ENCODE measurements at regions not wholly inside any gene's neighbourhood (a gene's known extent, or its start where the extent isn't known, plus 50 kb on each side); places are given as distances from the start of the nearest gene placed in this dataset.

DNA sequence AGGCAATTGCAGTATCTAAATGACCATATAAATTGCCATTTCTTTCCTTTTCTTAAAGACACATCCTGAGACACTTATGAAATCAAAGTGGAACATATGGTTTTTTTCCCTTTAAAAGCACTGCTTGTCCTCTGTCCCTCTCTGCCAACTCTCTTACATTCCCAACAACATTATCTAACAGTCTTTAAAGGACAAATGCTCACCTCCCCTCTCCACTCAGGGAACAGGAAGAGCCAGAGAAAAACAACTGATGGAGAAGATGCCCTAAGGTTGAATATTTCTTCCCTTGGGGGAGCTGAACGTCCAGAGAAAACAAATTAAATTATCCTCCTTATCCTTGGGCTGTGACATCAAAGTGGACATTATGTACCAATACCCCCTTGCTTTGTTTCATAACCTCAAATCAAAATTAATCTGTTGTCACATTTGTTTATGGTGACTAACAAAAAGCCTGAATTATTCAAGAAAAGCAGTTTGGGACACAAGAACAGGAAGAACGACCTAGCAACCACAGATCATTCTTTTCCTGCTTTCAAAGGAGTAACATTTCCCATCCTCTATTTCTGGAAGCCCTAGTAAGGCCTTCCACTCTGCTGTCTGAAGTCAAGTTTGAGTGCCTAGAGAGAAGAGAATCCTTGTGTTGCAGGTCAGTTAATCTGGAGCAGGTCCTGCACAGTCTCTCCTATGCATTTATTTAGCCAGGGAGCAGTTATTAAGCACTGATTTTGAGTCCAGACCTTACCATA is 52.6 kb upstream of the PAGE1 start:
- Histone ChIP-seq H2AFZ (ENCODE audit: low read depth, low read length) (no peak overlapping the region), H4K20me1 (ENCODE audit: insufficient read depth, low read length) (no peaks in the 10 kb centered on the region), H3K27me3 (ENCODE audit: low read depth, low read length) (peaks cover 12% of the 10 kb centered on the region; the same call in 1 of the 2 replicates), H3K4me3 (ENCODE audit: low read length) (no peak overlapping the region), H3K9ac (ENCODE audit: low read length) (no peak overlapping the region), H3K4me1 (ENCODE audit: low read length) (no peaks in the 10 kb centered on the region), H3K4me2 (ENCODE audit: low read length) (no peak overlapping the region), H3K79me2 (ENCODE audit: low read length) (no peaks in the 10 kb centered on the region), H3K36me3 (replicated peaks; ENCODE audit: low read depth, low read length) (no peaks in the 10 kb centered on the region), H3K27ac (ENCODE audit: low read length) (no peak overlapping the region), H3K9me3 (ENCODE audit: insufficient read depth, low read length) (no peaks in the 10 kb centered on the region)
- TF ChIP-seq CTCF (IDR thresholded peaks at IDR 0.05; ENCODE audit: low read depth, low read length) (no peak), EZH2phosphoT487 (IDR thresholded peaks at IDR 0.05; ENCODE audit: low read depth) (no peak)

DNA sequence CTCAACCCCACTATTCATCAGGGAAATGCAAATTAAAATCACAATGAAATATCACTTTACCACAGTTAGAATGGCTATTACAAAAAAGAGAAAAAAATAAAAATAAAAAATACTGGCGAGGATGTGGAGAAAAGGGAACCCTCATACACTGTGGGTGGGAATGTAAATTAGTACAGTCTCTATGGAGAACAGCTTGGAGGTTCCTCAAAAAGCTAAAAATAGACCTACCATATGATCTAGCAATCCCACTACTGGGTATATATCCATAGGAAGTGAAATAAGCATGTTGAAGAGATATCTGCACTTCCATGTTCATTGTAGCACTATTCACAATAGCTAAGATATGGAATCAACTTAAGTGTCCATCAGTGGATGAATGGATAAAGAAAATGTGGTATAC is 50.5 kb upstream of the PAGE1 start:
- H2AFZ ChIP-seq (ENCODE audit: low read depth, low read length): no peak overlapping the region
- no peaks in the 10 kb centered on the region for H4K20me1 ChIP-seq (ENCODE audit: insufficient read depth, low read length)
- no peaks in the 10 kb centered on the region for H3K36me3 ChIP-seq (replicated peaks; ENCODE audit: low read depth, low read length)
- H3K79me2 ChIP-seq (ENCODE audit: low read length): no peaks in the 10 kb centered on the region
- no peaks in the 10 kb centered on the region for H3K4me1 ChIP-seq (ENCODE audit: low read length)
- H3K4me2 ChIP-seq (ENCODE audit: low read length): no peak overlapping the region
- TF ChIP-seq EZH2phosphoT487 (IDR thresholded peaks at IDR 0.05; ENCODE audit: low read depth) (no peak), CTCF (IDR thresholded peaks at IDR 0.05; ENCODE audit: low read depth, low read length) (no peak)
- no peak overlapping the region for H3K9ac ChIP-seq (ENCODE audit: low read length)
- H3K27me3 ChIP-seq (ENCODE audit: low read depth, low read length): peaks cover 12% of the 10 kb centered on the region; the same call in 1 of the 2 replicates
- no peak overlapping the region for H3K4me3 ChIP-seq (ENCODE audit: low read length)
- H3K9me3 ChIP-seq (ENCODE audit: insufficient read depth, low read length): no peaks in the 10 kb centered on the region
- no peak overlapping the region for H3K27ac ChIP-seq (ENCODE audit: low read length)
